OCI-LY3 (cell line): ENCODE measurements at regions not wholly inside any gene's neighbourhood (a gene's known extent, or its start where the extent isn't known, plus 50 kb on each side); places are given as distances from the start of the nearest gene placed in this dataset.

Experiments used
- H2AFZ ChIP-seq: fragments of 200-600, 300-600 bp; shearing (Covaris generic); 2 replicates; pipeline ENCODE4 v1.6.0; 2014; ENCODE audit warnings: antibody characterized with exemption, low read depth, low read length
- H3K27ac ChIP-seq: fragments of 200-600, 300-600 bp; sonication (generic); 2 replicates; pipeline ENCODE4 v1.5.1; 2014; ENCODE audit warnings: mild to moderate bottlenecking, low read length, moderate library complexity, mixed read lengths
- H3K27me3 ChIP-seq: fragments of 200-600, 300-600 bp; sonication (generic); 2 replicates; pipeline ENCODE4 v1.6.1; 2014; ENCODE audit warnings: low read depth, low read length, mixed read lengths
- H3K36me3 ChIP-seq: fragments of 200-600, 300-600 bp; sonication (generic); replicated peaks from 2 replicates; pipeline ENCODE3; 2014; ENCODE audit warnings: low read depth, low read length, mixed read lengths
- H3K4me1 ChIP-seq: fragments of 300-600, 200-600 bp; sonication (generic); 2 replicates; pipeline ENCODE4 v1.6.1; 2014; ENCODE audit warnings: low read length, mixed read lengths
- H3K4me2 ChIP-seq: fragments of 200-600, 300-600 bp; sonication (generic); 2 replicates; pipeline ENCODE4 v1.6.1; 2014; ENCODE audit warnings: low read length, mixed read lengths
- H3K4me3 ChIP-seq: fragments of 300-600, 200-600 bp; sonication (generic); 2 replicates; pipeline ENCODE4 v1.5.1; 2014; ENCODE audit warnings: antibody characterized with exemption, mild to moderate bottlenecking, low read length, moderate library complexity
- H3K79me2 ChIP-seq: fragments of 300-600, 200-600 bp; shearing (Covaris generic); 2 replicates; pipeline ENCODE4 v1.6.1; 2014; ENCODE audit warnings: mild to moderate bottlenecking, low read length, mixed read lengths
- H3K9ac ChIP-seq: fragments of 300-600, 200-600 bp; shearing (Covaris generic); 2 replicates; pipeline ENCODE4 v1.6.0; 2014; ENCODE audit warnings: mild to moderate bottlenecking, low read length, moderate library complexity
- H3K9me3 ChIP-seq: fragments of 200-600, 300-600 bp; shearing (Covaris generic); 2 replicates; pipeline ENCODE4 v1.6.1; 2014; ENCODE audit warnings: low read length, mixed read lengths; ENCODE audit not compliant: insufficient read depth
- H4K20me1 ChIP-seq: fragments of 200-600, 300-600 bp; sonication (generic); 2 replicates; pipeline ENCODE4 v1.6.1; 2016; ENCODE audit warnings: low read length, mixed read lengths; ENCODE audit not compliant: insufficient read depth
- EZH2phosphoT487 ChIP-seq: fragments of 200-600 bp; shearing (Covaris generic); IDR thresholded peaks from 2 replicates; pipeline ENCODE4 v1.6.1; 2018; ENCODE audit warnings: antibody characterized with exemption, mixed run types, low read depth
- TF ChIP-seq, protein P1 (sequence below): fragments of 200-600, 300-600 bp; sonication (generic); IDR thresholded peaks from 2 replicates; pipeline ENCODE4 v1.5.1; 2014; ENCODE audit warnings: antibody characterized with exemption, low read length, low read depth

DNA sequence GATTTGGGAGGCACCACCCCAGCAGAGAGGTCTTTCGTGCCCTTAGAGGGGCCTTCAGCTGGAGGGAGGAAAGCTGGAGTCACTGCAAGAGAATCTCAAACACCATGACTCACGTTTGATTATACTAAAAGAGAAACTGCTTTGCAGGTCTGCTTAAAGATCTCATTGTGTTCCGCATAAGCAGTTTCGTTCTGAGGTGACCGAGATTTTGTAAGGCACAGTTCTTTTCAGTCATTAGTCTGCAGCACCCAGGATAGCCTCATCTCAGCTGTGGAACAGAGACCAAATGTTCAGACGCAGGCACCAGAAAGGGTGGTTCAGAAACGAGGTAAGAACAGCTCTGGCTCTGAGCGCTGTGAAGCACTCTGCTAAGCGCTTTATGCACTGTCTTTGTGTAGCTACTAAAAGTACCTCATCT is 71.2 kb upstream of the GTF3A start:
- Histone ChIP-seq H3K27ac (peak overlapping the region; percentile 88), H2AFZ (peak overlapping the region; percentile 55)

GRCh38 chr13:27353708-27354107 is 70.7 kb upstream of the GTF3A start:
- H3K79me2 ChIP-seq = no peaks in the 10 kb centered on the region
- no peaks in the 10 kb centered on the region for H4K20me1 ChIP-seq
- peak overlapping the region; percentile 89 for H3K4me2 ChIP-seq
- peaks cover 52% of the 10 kb centered on the region for H3K4me1 ChIP-seq
- H3K36me3 ChIP-seq = no peaks in the 10 kb centered on the region
- peak overlapping the region; percentile 65 for H3K9ac ChIP-seq
- H3K4me3 ChIP-seq = peak overlapping the region; percentile 72
- H3K27me3 ChIP-seq = no peaks in the 10 kb centered on the region
- peak overlapping the region; percentile 88 for H3K27ac ChIP-seq
- no peak for TF ChIP-seq EZH2phosphoT487
- TF ChIP-seq, protein P1, sequence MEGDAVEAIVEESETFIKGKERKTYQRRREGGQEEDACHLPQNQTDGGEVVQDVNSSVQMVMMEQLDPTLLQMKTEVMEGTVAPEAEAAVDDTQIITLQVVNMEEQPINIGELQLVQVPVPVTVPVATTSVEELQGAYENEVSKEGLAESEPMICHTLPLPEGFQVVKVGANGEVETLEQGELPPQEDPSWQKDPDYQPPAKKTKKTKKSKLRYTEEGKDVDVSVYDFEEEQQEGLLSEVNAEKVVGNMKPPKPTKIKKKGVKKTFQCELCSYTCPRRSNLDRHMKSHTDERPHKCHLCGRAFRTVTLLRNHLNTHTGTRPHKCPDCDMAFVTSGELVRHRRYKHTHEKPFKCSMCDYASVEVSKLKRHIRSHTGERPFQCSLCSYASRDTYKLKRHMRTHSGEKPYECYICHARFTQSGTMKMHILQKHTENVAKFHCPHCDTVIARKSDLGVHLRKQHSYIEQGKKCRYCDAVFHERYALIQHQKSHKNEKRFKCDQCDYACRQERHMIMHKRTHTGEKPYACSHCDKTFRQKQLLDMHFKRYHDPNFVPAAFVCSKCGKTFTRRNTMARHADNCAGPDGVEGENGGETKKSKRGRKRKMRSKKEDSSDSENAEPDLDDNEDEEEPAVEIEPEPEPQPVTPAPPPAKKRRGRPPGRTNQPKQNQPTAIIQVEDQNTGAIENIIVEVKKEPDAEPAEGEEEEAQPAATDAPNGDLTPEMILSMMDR = no peak
- no peaks in the 10 kb centered on the region for H3K9me3 ChIP-seq
- H2AFZ ChIP-seq = peak overlapping the region; percentile 55

More for the DNA sequence above, 71.2 kb upstream of the GTF3A start:
- Histone ChIP-seq H3K4me1 (peaks cover 57% of the 10 kb centered on the region), H3K36me3 (no peaks in the 10 kb centered on the region), H3K4me3 (peak overlapping the region; percentile 72), H3K9ac (peak overlapping the region; percentile 65), H4K20me1 (no peaks in the 10 kb centered on the region), H3K27me3 (no peaks in the 10 kb centered on the region), H3K4me2 (peak overlapping the region; percentile 89), H3K9me3 (no peaks in the 10 kb centered on the region), H3K79me2 (no peaks in the 10 kb centered on the region)
- TF ChIP-seq EZH2phosphoT487 = no peak
- TF ChIP-seq, protein P1 = no peak

DNA sequence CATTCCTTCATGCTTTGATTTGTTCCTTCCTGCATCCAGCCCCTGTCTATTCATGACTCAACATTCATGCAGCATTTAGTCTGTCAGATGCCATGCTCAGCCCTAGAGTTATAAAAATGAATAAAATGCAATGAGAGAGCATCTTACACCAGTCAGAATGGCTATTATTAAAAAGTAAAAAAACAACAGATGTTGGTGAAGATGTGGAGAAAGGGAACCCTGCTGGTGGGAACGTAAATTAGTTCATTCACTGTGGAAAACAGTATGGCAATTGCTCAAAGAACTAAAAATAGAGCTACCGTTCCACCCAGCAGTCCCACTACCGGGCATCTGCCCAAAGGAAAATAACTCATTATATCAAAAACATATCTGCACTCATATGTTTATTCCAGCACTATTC is 70.0 kb upstream of the GTF3A start:
- no peak for TF ChIP-seq EZH2phosphoT487
- Histone ChIP-seq H3K4me3 (peak overlapping the region; percentile 72), H3K27me3 (no peaks in the 10 kb centered on the region), H4K20me1 (no peaks in the 10 kb centered on the region), H3K4me2 (peak overlapping the region; percentile 89), H3K27ac (no peak overlapping the region), H3K9ac (peak overlapping the region; percentile 65), H2AFZ (0 out of 2 replicates have a peak overlapping the region, but pooled peaks have one; percentile 55), H3K79me2 (no peaks in the 10 kb centered on the region), H3K36me3 (no peaks in the 10 kb centered on the region), H3K4me1 (peaks cover 51% of the 10 kb centered on the region), H3K9me3 (no peaks in the 10 kb centered on the region)

DNA sequence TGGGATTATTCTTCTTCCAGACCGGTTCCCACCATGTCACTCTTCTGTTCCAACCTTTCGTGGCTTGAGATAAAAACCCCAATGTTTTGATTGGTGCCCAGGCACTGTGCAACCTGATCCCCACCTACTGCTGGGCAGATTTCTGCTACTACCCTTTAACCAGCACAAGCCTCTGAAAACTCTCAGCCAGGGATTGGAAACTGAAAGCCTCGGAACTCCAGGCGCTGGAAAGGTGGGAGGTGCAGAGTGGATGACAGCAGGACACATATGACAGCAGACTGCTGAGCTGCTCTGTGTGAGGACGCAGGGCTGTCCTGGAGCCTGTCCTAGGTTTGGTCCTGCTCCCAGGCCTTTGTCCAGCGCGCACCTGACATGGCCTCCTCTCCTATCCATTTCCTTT is 68.5 kb upstream of the GTF3A start:
- H3K4me1 ChIP-seq = peaks cover 42% of the 10 kb centered on the region
- no peak for TF ChIP-seq EZH2phosphoT487
- TF ChIP-seq, protein P1 = no peak
- no peaks in the 10 kb centered on the region for H3K79me2 ChIP-seq
- no peak overlapping the region for H3K4me2 ChIP-seq
- no peaks in the 10 kb centered on the region for H3K9me3 ChIP-seq
- H3K4me3 ChIP-seq = no peak overlapping the region
- H2AFZ ChIP-seq = no peak overlapping the region
- no peak overlapping the region for H3K9ac ChIP-seq
- H4K20me1 ChIP-seq = no peaks in the 10 kb centered on the region
- no peaks in the 10 kb centered on the region for H3K36me3 ChIP-seq
- H3K27me3 ChIP-seq = peaks cover 7% of the 10 kb centered on the region
- no peak overlapping the region for H3K27ac ChIP-seq
